WERI-Rb-1 (cell line): ENCODE measurements at regions not wholly inside any gene's neighbourhood (a gene's known extent, or its start where the extent isn't known, plus 50 kb on each side); places are given as distances from the start of the nearest gene placed in this dataset.
"Not testable (repeated sequence)": the region's sequence is repeated elsewhere in the genome, so short reads cannot be mapped to it uniquely, and the experiment has no call there.

Experiments
- DNase-seq: peaks from one replicate; pipeline ENCODE4 v3.0.0-alpha.2; 2020
- H3K27ac ChIP-seq: fragments of 250-450 bp; sonication (Bioruptor Pico); 2 replicates; pipeline ENCODE4 v1.5.1; 2020; ENCODE audit warnings: mild to moderate bottlenecking, moderate library complexity
- H3K27me3 ChIP-seq: fragments of 250-450 bp; sonication (Bioruptor Pico); 2 replicates; pipeline ENCODE4 v1.5.1; 2021; ENCODE audit warnings: mild to moderate bottlenecking, low read depth, moderate library complexity; ENCODE audit not compliant: insufficient read depth, severe bottlenecking
- H3K36me3 ChIP-seq: fragments of 250-450 bp; sonication (Bioruptor Pico); 2 replicates; pipeline ENCODE4 v1.5.1; 2020; ENCODE audit warnings: mild to moderate bottlenecking, moderate library complexity
- H3K4me3 ChIP-seq: 2 replicates; pipeline ENCODE4 v1.5.1; 2011; ENCODE audit warnings: low read depth, mild to moderate bottlenecking, control low read depth, low read length
- H3K9me3 ChIP-seq: fragments of 250-450 bp; sonication (Bioruptor Pico); 2 replicates; pipeline ENCODE4 v1.5.1; 2021; ENCODE audit warnings: mild to moderate bottlenecking, moderate library complexity; ENCODE audit not compliant: severe bottlenecking
- TF ChIP-seq, protein P1 (sequence below): IDR thresholded peaks from 2 replicates; pipeline ENCODE4 v1.5.1; 2011; ENCODE audit warnings: low read depth, mild to moderate bottlenecking, control low read depth, inconsistent platforms, low read length

DNA sequence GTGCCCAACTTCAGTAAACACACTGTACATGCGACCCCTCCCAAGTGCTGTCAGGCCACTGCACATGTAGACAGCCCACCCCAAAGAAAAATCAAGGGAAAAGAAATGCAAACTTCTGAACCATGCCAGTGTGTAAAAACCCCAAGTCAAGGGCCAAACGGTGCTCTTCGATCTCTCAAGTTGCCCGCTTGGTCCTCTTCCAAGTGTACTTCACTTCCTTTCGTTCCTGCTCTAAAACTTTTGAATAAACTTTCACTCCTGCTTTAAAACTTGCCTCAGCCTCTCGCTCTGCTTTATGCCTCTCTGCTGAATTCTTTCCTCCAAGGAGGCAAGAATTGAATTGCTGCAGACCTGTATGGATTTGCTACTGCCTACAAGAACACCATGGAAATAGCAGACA, 600.7 kb downstream of the KCTD12 start:
- no peaks in the 10 kb centered on the region for H3K36me3 ChIP-seq
- H3K27me3 ChIP-seq, result no peaks in the 10 kb centered on the region
- H3K27ac ChIP-seq, result no peak overlapping the region
- no peaks in the 10 kb centered on the region for H3K9me3 ChIP-seq
- DNase-seq, result no peak
- H3K4me3 ChIP-seq, result no peak overlapping the region
- TF ChIP-seq, protein P1, sequence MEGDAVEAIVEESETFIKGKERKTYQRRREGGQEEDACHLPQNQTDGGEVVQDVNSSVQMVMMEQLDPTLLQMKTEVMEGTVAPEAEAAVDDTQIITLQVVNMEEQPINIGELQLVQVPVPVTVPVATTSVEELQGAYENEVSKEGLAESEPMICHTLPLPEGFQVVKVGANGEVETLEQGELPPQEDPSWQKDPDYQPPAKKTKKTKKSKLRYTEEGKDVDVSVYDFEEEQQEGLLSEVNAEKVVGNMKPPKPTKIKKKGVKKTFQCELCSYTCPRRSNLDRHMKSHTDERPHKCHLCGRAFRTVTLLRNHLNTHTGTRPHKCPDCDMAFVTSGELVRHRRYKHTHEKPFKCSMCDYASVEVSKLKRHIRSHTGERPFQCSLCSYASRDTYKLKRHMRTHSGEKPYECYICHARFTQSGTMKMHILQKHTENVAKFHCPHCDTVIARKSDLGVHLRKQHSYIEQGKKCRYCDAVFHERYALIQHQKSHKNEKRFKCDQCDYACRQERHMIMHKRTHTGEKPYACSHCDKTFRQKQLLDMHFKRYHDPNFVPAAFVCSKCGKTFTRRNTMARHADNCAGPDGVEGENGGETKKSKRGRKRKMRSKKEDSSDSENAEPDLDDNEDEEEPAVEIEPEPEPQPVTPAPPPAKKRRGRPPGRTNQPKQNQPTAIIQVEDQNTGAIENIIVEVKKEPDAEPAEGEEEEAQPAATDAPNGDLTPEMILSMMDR, result no peak

DNA sequence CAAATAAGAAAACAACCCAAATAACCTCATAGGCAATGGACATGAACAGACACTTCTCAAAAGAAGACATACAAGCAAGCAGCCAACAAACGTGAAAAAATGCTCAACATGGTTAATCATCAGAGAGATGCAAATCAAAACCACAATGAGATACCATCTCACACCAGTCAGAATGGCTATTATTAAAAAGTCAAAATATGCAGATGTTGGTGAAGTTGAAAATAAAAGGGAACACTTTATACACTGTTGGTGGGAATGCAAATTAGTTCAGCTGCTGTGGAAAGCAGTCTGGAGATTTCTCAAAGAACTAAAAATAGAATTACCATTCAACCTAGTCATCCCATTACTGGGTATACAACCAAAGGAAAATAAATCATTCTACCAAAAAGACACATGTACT, 606.4 kb downstream of the KCTD12 start:
- DNase-seq, H3K36me3 ChIP-seq, H3K9me3 ChIP-seq, H3K4me3 ChIP-seq, H3K27me3 ChIP-seq, H3K27ac ChIP-seq: not testable (repeated sequence)

DNA sequence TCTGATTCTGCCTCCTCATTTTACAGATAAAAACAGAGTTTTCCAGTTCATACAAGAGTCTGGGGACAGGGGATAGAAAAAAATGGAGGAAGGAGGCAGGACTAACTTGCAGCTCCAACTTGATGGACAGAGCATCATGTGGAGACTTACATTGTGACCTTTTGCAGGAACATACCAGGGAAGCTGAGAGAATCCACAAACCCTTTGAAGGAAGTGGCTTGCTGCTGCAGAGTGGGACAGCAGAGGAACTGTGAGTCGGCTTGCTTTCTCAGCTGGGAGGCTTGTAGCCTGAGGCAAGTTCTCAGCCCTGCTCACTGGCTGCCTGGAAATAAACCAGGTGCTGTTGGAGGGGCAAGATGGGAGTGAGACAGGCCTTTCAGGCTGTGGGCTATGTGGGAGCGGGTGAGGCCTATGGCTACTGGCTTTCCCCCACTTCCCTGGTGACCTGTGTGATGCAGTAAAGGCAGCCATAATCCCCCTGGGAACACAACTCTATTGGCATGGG, 614.4 kb downstream of the KCTD12 start:
- DNase-seq, result no peak
- no peaks in the 10 kb centered on the region for H3K36me3 ChIP-seq

DNA sequence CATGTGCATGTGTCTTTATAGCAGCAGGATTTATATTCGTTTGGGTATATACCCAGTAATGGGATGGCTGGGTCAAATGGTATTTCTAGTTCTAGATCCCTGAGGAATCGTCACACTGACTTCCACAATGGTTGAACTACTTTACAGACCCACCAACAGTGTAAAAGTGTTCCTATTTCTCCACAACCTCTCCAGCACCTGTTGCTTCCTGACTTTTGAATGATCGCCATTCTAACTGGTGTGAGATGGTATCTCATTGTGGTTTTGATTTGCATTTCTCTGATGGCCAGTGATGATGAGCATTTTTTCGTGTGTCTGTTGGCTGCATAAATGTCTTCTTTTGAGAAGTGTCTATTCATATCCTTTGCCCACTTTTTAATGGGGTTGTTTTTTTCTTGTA, 617.9 kb downstream of the KCTD12 start:
- DNase-seq, H3K27me3 ChIP-seq, H3K27ac ChIP-seq, H3K4me3 ChIP-seq, H3K9me3 ChIP-seq, H3K36me3 ChIP-seq: not testable (repeated sequence)

More for the DNA sequence above, 614.4 kb downstream of the KCTD12 start:
- Histone ChIP-seq H3K4me3 (no peak overlapping the region), H3K27ac (no peak overlapping the region), H3K27me3 (no peaks in the 10 kb centered on the region), H3K9me3 (no peaks in the 10 kb centered on the region)
- TF ChIP-seq, protein P1, result no peak

DNA sequence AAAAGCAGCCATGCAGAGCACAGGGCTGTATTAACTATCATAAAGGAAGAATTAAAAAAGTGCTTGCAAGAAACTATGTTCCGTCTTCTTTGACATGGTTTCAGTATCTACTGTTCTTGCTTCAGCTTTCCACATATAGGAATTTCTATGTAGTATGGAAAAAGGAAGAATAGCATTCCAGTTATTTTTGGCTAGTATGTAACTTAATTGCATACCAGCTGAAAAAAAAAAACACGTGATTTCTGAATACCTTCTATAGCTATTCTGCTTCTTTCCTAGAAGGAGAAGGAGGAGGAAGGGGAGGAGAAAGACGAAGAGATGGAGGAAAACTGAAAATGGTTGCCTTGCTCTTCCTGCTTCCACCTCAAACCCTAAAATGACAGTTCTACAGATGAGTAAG, 619.0 kb downstream of the KCTD12 start:
- TF ChIP-seq, protein P1, result no peak
- Histone ChIP-seq H3K9me3 (no peaks in the 10 kb centered on the region), H3K27ac (no peak overlapping the region), H3K36me3 (no peaks in the 10 kb centered on the region), H3K27me3 (no peaks in the 10 kb centered on the region), H3K4me3 (no peak overlapping the region)
- DNase-seq, result no peak

DNA sequence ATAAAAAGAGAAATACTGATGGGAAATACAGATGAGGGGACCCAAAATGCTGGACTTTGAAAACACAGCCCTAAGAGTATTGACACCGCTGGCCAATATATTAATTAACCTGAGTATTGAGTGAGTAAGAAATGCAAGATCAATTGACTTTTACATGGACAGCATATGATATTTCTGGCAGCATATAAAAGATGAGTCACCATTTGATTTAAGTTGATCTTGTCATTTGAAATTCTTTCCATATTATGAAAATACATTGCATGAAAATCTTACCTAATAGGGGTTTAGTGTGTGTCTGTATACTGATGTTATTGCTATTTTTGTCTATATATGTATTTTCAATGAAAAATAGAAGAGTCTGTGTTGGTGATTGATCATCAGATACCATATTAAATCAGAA, 619.6 kb downstream of the KCTD12 start:
- Histone ChIP-seq H3K4me3 (no peak overlapping the region), H3K9me3 (no peaks in the 10 kb centered on the region), H3K27me3 (no peaks in the 10 kb centered on the region), H3K36me3 (no peaks in the 10 kb centered on the region), H3K27ac (no peak overlapping the region)
- no peak for DNase-seq
- TF ChIP-seq, protein P1, result no peak

DNA sequence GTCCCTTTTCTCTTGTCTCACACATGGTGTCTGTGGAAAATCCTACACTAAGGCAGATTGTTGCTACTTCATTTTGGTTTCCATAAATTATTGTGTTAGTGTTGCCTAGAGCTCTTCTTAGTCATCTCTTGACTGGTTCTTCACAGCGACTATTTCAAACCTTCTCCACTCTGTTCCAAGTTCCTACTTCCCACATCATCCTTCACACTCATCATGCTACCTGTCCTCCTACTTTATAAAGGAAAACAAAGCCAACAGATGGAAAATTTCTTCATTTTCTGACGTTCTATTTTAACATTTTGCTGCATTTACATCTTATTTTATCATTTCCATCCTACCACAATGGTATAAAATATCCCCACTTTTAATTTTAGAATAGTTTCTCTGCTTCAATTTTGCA, 614.1 kb downstream of the LMO7 start:
- TF ChIP-seq, protein P1, result no peak
- no peaks in the 10 kb centered on the region for H3K27me3 ChIP-seq
- DNase-seq, result no peak

More for the DNA sequence above, 614.1 kb downstream of the LMO7 start:
- Histone ChIP-seq H3K27ac (no peak overlapping the region), H3K9me3 (no peaks in the 10 kb centered on the region), H3K4me3 (no peak overlapping the region), H3K36me3 (no peaks in the 10 kb centered on the region)
